ENCODE measurements at regions not wholly inside any gene's neighbourhood (a gene's known extent, or its start where the extent isn't known, plus 50 kb on each side); places are given as distances from the start of the nearest gene placed in this dataset.

DNA sequence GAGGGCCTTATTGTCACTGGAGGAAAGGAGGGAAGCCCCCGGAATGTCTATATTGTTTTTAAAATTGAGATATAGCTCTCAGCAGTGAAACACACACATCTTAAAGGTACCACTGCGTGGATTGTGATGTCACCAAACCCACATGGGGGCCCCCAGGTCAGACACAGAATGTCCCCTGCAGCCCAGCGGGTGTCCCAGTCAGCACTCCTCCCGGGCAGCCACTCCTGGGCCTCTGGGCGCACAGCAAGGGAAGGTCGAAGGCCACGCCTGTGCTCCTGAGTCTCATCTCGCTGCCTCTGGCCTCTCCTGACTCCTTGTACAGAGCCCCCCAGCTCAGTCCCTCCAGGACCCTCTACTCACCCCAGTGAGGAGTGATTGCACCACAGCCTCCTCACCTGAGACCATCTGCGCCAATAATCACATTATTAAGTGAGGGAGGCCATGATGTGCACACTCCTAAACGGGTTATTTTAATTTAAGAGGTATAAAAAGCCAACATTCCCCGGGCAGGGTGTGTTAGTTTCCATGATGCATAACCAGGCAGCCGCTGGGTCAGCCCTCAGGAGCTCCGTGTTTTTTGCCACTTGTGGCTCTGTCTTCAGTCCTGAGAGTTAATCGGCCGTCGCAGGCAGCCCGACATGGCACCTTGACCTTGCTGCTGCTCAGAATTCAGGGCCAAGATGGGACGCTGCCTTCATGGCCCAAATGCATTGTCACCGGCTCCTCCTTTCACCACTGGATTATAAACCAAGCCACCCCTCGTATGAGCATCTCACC, 1089.3 kb downstream of the BRD1 start (continued):
- TF ChIP-seq ZNF462 (CRISPR knock-in tag; IDR thresholded peaks at IDR 0.05), result no peak
- no peak for TF ChIP-seq POLR2AphosphoS5 (IDR thresholded peaks at IDR 0.05; ENCODE audit: low read depth)
- TF ChIP-seq EZH2phosphoT487 (IDR thresholded peaks at IDR 0.05; ENCODE audit: unreplicated experiment), result no peak
- no peak for TF ChIP-seq ZNF331 (CRISPR knock-in tag; IDR thresholded peaks at IDR 0.05; ENCODE audit: low read depth)

DNA sequence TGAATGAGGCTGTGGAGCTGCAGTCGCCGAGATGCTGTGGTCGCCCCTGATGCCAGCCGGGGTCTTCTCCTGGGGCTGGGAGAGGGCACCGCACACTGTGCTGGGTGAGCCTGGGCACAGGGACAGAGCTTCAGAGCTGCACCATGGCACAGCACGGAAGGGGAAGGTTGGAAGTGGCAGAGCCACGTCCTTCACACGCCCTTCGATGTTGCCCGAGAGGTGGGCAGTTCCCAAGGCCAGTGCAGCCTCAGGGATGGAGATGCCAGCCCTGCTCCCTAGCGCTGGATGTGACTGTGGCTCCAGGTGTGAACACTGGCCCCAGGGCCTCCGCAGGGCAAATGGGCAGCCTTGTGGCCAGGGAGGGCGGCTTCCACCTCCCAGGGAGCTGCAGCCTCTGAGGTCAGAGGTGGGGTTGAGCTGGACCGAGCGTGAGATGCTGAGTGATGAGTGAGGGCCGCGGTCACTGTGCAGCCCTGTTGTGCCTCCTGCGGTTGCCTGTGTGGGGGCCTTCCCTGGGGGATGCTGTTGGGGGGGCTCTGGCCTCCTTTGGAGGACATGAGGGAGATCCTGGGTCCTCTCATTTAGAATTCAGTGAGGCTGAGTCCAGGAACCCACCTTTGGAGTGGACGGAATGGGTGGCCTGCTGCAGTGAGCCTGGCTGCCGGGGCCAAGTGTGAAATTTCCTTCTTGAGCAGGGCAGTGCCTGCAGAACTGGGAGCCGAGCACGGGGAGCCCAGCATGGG, 1090.0 kb downstream of the BRD1 start:
- Histone ChIP-seq H3K36me3 (ENCODE audit: insufficient read depth) (no peaks in the 10 kb centered on the region), H3K27ac (ENCODE audit: low read depth) (no peak overlapping the region), H3K79me2 (replicated peaks; ENCODE audit: insufficient read depth) (no peaks in the 10 kb centered on the region), H4K20me1 (replicated peaks; ENCODE audit: insufficient read depth) (no peaks in the 10 kb centered on the region), H3K4me2 (no peak overlapping the region), H3K9me2 (ENCODE audit: insufficient read depth) (no peaks in the 10 kb centered on the region), H3K4me3 (no peak overlapping the region), H3F3A (replicated peaks; ENCODE audit: low read depth) (no peaks in the 10 kb centered on the region), H3K4me1 (ENCODE audit: insufficient read depth) (no peaks in the 10 kb centered on the region), H3K27me3 (ENCODE audit: insufficient read depth) (no peaks in the 10 kb centered on the region), H2AFZ (no peak overlapping the region)
- H3K9me3 Mint-ChIP-seq, result peaks cover 5% of the 10 kb centered on the region; the same call in 1 of the 3 replicates
- TF ChIP-seq CREB1 (CRISPR knock-in tag; IDR thresholded peaks at IDR 0.05; ENCODE audit: low read depth), result no peak
- TF ChIP-seq ZNF114 (CRISPR knock-in tag; IDR thresholded peaks at IDR 0.05), result no peak
- TF ChIP-seq STAT1 (IDR thresholded peaks at IDR 0.05; ENCODE audit: unreplicated experiment), result no peak
- TF ChIP-seq ZNF331 (CRISPR knock-in tag; IDR thresholded peaks at IDR 0.05; ENCODE audit: low read depth), result no peak
- TF ChIP-seq EZH2phosphoT487 (IDR thresholded peaks at IDR 0.05; ENCODE audit: unreplicated experiment), result no peak
- no peak for TF ChIP-seq NANOG (IDR thresholded peaks at IDR 0.05; ENCODE audit: borderline replicate concordance)
- ATAC-seq (no peak), DNase-seq (ENCODE audit: low spot score) (no peak)
- H3K27ac Mint-ChIP-seq, result no peak overlapping the region
- H3K4me1 Mint-ChIP-seq, result no peaks in the 10 kb centered on the region
- H3K4me3 Mint-ChIP-seq, result no peak overlapping the region
- H3K27me3 Mint-ChIP-seq (ENCODE audit: insufficient read depth, low read depth, poor library complexity), result peaks cover 4% of the 10 kb centered on the region
- H3K36me3 Mint-ChIP-seq (ENCODE audit: low read depth), result peaks cover 10% of the 10 kb centered on the region; the same call in 1 of the 3 replicates

All from GM23338 (cell line).